Esophagus (tissue), 2 donors: ENCODE measurements at regions not wholly inside any gene's neighbourhood (a gene's known extent, or its start where the extent isn't known, plus 50 kb on each side); places are given as distances from the start of the nearest gene placed in this dataset.
"Not testable (repeated sequence)": the region's sequence is repeated elsewhere in the genome, so short reads cannot be mapped to it uniquely, and the experiment has no call there.

Source experiments
- H3K27ac ChIP-seq, 2 donors: one replicate each; pipeline ENCODE4 v1.5.1; 2013; ENCODE audit warnings: low read depth in 2 of 2, mild to moderate bottlenecking in 2 of 2, inconsistent platforms in 1 of 2, low read length in 1 of 2, moderate library complexity in 1 of 2
- H3K27me3 ChIP-seq, 2 donors: one replicate each; pipeline ENCODE4 v1.6.1; 2013; ENCODE audit warnings: low read length in 2 of 2, control low read depth in 1 of 2, mild to moderate bottlenecking in 1 of 2; ENCODE audit not compliant: insufficient read depth in 2 of 2, control insufficient read depth in 1 of 2
- H3K36me3 ChIP-seq, 2 donors: one replicate each; pipeline ENCODE4 v1.6.1; 2013; ENCODE audit warnings: low read length in 1 of 2; ENCODE audit not compliant: control insufficient read depth in 2 of 2, insufficient read depth in 2 of 2
- H3K4me1 ChIP-seq, 2 donors: one replicate each; pipeline ENCODE4 v1.6.1; 2013; ENCODE audit warnings: low read length in 1 of 2; ENCODE audit not compliant: control insufficient read depth in 2 of 2, insufficient read depth in 2 of 2
- H3K4me3 ChIP-seq, 2 donors: one replicate each; pipeline ENCODE4 v1.5.1; 2013; ENCODE audit warnings: low read length in 2 of 2, mild to moderate bottlenecking in 2 of 2, low read depth in 1 of 2, moderate library complexity in 1 of 2
- H3K9me3 ChIP-seq, 2 donors: one replicate each; pipeline ENCODE4 v1.6.1; 2013; ENCODE audit warnings: mild to moderate bottlenecking in 2 of 2, low read depth in 1 of 2, low read length in 1 of 2, moderate library complexity in 1 of 2; ENCODE audit not compliant: control insufficient read depth in 2 of 2, insufficient read depth in 1 of 2
- WGBS, 2 donors: extraction: QIAGEN DNeasy Blood & Tissue Kit; methylation state at CpG; one replicate each; pipeline ENCODE4 v1.1.7; 2013; 5-methylcytosine and 5-hydroxymethylcytosine counted together
- donor health status: healthy with polysubstance abuse.
- donor health status: Bipolar disorder and iron deficiency.

DNA sequence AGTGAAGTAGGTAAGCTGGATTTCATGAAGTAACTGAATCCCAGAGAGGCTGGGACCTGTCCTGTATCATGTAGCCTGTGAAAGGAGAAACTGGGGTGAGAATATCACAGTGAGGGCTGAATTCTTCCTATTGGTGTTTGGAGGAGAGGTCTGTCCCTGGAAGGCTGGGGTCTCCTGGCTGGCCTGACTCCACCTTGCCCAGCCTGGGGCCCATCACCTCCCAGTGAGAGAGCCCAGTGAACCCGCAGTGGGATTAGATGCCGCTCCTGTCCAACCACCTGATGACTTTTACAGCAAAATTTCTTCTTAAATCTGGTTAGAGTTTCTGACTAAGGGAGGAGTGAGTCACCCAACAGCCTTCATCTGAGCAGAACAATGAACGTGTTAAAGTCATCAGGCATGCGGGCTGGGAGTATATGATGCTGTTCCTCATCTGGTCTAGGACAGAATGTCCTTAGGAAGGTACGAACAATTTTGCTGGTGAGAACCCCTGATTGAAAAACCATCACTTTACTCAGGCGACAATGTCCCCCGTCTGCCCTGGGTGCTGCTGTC lies 152.9 kb downstream of the LPIN1 start:
- H3K27me3 ChIP-seq = no peaks in the 10 kb centered on the region
- no peaks in the 10 kb centered on the region for H3K36me3 ChIP-seq
- H3K27ac ChIP-seq = no peak overlapping the region
- no peaks in the 10 kb centered on the region for H3K9me3 ChIP-seq
- no peaks in the 10 kb centered on the region for H3K4me1 ChIP-seq
- WGBS, 2 donors = 75 to 81% methylated on average over 7 of the region's 7 CpGs
- no peak overlapping the region for H3K4me3 ChIP-seq

DNA sequence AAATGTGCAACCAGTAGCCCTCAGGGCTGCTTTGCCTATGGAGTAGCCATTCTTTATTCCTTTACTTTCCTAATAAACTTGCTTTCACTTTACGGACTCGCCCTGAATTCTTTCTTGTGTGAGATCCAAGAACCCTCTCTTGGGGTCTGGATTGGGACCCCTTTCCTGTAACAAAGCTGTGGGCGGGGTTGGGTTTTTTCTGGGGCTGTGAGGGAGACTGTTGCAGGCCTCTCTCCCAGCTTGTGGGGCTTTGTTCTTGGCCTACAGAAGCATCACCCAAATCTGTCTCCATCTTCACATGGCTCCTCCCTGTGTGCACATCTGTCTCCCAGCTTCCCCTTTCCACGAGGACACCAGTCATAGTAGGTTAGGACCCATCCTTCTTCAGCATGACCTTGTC lies 154.5 kb downstream of the LPIN1 start:
- H3K27ac ChIP-seq, H3K9me3 ChIP-seq, H3K4me1 ChIP-seq, H3K36me3 ChIP-seq, H3K27me3 ChIP-seq, H3K4me3 ChIP-seq: not testable (repeated sequence)
- 80 to 87% methylated on average over 4 of the region's 4 CpGs for WGBS, 2 donors

DNA sequence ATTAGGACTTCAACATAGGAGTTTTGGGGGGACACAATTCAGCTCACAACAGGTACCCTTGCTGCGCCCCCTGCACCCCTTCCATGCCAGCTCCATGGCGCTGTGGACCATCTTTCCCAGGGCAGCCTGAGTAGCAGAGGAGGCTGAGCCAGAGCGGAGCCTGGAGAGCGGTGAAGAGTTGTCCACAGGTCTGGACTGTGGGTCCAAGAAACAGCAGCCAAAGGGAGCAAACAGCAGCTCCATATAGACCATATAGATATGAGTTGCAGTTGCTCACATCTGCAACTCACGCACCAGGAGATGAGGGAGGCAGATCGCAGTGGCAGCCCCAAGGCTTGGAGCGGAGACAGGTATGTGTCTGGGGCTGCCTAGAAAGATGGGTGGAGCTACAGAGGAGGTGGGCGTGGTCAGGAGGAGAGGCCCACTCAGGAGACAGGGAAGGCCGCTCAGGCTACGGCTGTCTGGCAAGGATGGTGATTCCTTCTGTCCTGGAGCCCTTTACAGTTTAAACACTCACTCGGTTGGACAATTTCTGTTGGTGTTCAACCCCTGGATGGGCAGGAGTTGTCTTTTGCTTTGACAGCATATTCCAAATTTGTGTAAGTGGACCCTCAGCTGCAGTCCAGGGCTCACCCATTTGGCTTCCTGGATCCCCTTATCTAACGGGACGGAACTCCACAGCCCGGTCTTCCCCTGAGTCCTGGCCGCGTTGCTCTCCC lies 155.1 kb downstream of the LPIN1 start:
- no peaks in the 10 kb centered on the region for H3K4me1 ChIP-seq
- 91 to 94% methylated on average over 16 of the region's 16 CpGs for WGBS, 2 donors
- no peak overlapping the region for H3K27ac ChIP-seq
- no peaks in the 10 kb centered on the region for H3K36me3 ChIP-seq
- no peaks in the 10 kb centered on the region for H3K27me3 ChIP-seq
- no peaks in the 10 kb centered on the region for H3K9me3 ChIP-seq
- no peak overlapping the region for H3K4me3 ChIP-seq

GRCh38 chr2:11903085-11903606 lies 156.7 kb downstream of the LPIN1 start:
- Histone ChIP-seq H3K4me3 (no peak overlapping the region), H3K27me3 (no peaks in the 10 kb centered on the region), H3K27ac (no peak overlapping the region), H3K9me3 (no peaks in the 10 kb centered on the region), H3K4me1 (no peaks in the 10 kb centered on the region), H3K36me3 (no peaks in the 10 kb centered on the region)
- 76 to 80% methylated on average over 4 of the region's 4 CpGs for WGBS, 2 donors

DNA sequence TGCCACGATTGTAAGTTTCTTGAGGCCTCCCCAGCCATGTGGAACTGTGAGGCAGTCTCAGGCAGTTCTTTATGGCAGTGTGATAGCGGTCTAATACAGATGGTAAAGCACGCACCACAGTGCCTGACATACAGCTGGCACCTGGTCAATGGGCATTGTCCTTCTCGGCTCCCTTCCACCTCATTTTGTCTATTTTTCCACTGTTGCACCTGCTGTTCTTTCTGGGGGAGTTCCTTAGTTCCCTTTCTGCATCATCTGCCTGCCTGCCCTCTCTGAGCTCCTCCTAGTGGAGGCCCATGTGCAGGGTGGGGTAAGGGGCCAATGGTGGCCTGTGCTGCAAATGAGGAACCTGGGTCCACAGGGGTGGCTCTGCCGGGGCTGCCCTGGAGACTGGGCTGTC lies 157.6 kb downstream of the LPIN1 start:
- Histone ChIP-seq H3K27ac (no peak overlapping the region), H3K27me3 (no peaks in the 10 kb centered on the region), H3K36me3 (no peaks in the 10 kb centered on the region), H3K9me3 (no peaks in the 10 kb centered on the region), H3K4me1 (no peaks in the 10 kb centered on the region), H3K4me3 (no peak overlapping the region)
- 75 to 87% methylated on average over 5 of the region's 5 CpGs for WGBS, 2 donors

- no peaks in the 10 kb centered on the region for H3K9me3 ChIP-seq
Measured at GRCh38 chr2:11904941-11905340, 158.5 kb downstream of the LPIN1 start.

DNA sequence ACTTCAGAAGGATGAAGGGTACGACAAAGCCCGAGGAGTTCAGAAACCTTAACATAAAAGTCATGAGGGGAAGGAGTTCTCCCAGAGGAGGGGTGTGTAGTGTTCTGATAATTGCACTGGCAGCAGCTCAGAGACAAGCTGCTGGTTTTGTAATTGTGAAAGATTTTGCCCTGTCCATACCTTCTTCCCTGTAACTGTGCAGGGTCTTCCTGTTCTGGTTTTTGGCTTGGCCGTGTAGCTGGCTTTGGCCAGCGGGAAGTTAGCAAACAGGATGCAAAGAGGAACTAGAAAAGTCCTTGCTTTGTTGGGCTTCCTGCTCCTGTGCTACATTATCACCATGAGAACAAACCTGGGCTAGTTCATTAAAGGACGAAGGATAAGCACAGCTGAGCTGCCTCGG lies 160.8 kb downstream of the LPIN1 start:
- Histone ChIP-seq H3K4me3 (no peak overlapping the region), H3K4me1 (no peaks in the 10 kb centered on the region), H3K36me3 (no peaks in the 10 kb centered on the region), H3K27me3 (no peaks in the 10 kb centered on the region), H3K9me3 (no peaks in the 10 kb centered on the region), H3K27ac (no peak overlapping the region)
- 80 to 84% methylated on average over 6 of the region's 6 CpGs for WGBS, 2 donors

More at GRCh38 chr2:11904941-11905340, 158.5 kb downstream of the LPIN1 start:
- H3K4me1 ChIP-seq = no peaks in the 10 kb centered on the region
- 81 to 87% methylated on average over 3 of the region's 3 CpGs for WGBS, 2 donors
- no peak overlapping the region for H3K4me3 ChIP-seq
- H3K27me3 ChIP-seq = no peaks in the 10 kb centered on the region
- H3K27ac ChIP-seq = no peak overlapping the region
- H3K36me3 ChIP-seq = no peaks in the 10 kb centered on the region

GRCh38 chr2:11910971-11911370 lies 164.5 kb downstream of the LPIN1 start:
- Histone ChIP-seq H3K4me1 (no peaks in the 10 kb centered on the region), H3K27me3 (no peaks in the 10 kb centered on the region), H3K4me3 (no peak overlapping the region), H3K27ac (no peak overlapping the region), H3K9me3 (no peaks in the 10 kb centered on the region), H3K36me3 (no peaks in the 10 kb centered on the region)
- 95 to 96% methylated on average over 3 of the region's 3 CpGs for WGBS, 2 donors

- H3K4me3 ChIP-seq = no peak overlapping the region
- 92 to 98% methylated on average over 1 of the region's 1 CpG for WGBS, 2 donors
- H3K4me1 ChIP-seq = no peaks in the 10 kb centered on the region
- H3K27me3 ChIP-seq = no peaks in the 10 kb centered on the region
- no peaks in the 10 kb centered on the region for H3K9me3 ChIP-seq
- no peaks in the 10 kb centered on the region for H3K36me3 ChIP-seq
- no peak overlapping the region for H3K27ac ChIP-seq
Measured at GRCh38 chr2:11912980-11913379, 166.5 kb downstream of the LPIN1 start.

DNA sequence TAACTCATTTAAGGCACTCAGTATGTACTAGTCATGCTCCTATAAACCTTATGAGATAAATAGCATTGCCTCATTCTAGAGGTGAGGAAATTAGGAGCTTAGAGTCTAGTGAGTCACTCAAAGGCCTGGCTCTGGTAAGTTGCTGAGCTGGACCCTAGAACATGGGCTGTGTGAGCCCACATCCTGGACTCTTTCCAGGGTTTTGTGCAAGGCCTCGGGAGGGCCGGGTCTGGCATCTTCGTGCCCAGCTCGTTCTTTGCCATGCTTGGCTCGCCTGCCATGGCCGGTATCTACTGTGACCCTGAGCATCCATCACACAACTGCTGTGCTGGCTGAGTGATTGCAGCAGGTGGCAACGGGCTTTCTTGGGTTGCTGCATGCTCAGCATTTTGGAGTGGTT lies 168.0 kb downstream of the LPIN1 start:
- Histone ChIP-seq H3K36me3 (no peaks in the 10 kb centered on the region), H3K27me3 (no peaks in the 10 kb centered on the region), H3K4me3 (no peak overlapping the region), H3K4me1 (no peaks in the 10 kb centered on the region), H3K27ac (no peak overlapping the region), H3K9me3 (no peaks in the 10 kb centered on the region)
- WGBS, 2 donors = 58 to 85% methylated on average over 7 of the region's 7 CpGs
